ENCODE measurements at regions not wholly inside any gene's neighbourhood (a gene's known extent, or its start where the extent isn't known, plus 50 kb on each side); places are given as distances from the start of the nearest gene placed in this dataset.

DNA sequence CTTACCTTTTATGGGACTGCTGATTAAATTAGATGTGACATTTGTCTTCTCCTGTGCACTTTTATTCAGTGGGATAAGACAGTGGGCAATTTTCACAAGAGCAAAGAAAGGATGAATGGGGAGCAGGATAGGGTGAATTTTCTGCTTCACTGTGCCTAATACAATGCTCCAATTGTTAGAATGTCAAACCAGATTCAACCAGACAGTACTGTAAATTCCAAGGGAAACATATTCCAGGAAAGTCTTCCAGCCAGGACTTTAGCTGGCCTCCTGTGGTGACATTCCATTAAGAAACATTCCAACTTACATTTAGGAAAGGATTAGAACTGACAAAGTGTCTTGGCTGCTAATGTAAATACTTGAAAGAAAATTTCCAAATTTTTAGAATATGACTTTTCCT lies 100.1 kb upstream of the PROK2 start:
- DNase-seq: no peak

DNA sequence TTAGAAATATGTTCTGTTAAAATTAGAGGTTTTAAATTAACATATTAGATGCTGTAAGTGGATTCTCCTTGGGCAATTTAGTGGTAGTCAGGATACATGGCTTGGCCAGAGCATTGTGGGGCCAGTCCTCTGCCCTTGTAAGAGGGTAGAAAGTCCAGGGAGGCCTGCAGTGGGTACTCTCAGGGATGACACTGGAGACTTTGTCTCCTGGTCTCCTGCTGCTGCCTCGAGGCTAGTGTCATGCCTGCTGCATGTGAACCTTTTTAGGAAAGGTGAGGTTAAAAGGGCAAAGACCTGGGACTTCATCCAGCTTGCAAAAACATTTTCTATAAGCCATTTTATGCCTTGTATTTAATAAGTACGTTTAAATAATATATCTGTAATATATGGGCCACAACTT lies 96.8 kb upstream of the PROK2 start:
- no peak for DNase-seq

- no peak for DNase-seq
These were observed 96.1 kb upstream of the PROK2 start for GRCh38 chr3:71881041-71881440.

DNA sequence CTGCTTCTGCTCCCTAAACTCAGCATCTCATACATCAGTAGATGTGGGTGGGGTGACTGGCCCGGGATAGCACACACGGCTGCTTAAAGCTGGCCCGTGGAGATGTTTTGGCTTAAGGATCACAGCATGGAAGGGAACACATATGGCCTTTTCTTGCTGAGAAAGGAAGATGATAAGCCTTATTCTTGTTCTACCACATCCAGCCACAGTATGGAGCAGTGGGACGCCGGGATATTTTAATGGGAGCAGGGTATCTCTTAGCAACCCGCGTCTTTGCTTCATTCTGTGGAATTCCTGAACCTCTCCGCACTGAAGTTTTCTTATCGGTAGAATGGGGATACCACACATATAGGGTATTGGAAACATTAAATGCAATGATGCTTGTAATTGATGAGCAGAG lies 94.1 kb upstream of the PROK2 start:
- DNase-seq: no peak

- no peak for DNase-seq
These were observed 91.5 kb upstream of the PROK2 start for GRCh38 chr3:71876135-71877105.

DNA sequence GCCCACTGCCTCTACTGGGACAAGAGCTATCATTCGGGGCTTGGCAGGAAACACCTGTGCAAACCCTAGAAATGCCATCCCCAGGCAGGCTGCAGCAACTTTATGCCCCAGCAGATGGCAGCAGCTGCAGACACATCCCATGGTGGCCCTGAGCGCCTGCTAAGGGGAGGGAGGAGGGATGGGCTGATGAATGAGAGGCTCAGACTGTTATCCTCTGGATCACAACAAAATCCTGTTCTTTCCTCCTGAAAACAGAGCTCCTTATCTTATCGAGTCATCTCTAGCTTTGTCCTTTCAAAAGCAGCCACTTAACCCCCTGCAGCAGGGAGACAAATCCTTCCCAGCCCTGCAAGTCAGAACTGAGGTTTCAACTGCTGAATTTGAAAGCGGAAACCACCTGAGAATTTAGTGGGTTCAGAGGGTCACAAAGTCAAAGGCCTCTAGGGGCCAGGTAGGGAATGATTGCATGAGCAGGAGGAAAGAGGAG lies 90.6 kb upstream of the PROK2 start:
- peak; percentile 45 for DNase-seq

GRCh38 chr3:71874618-71875017 lies 89.7 kb upstream of the PROK2 start:
- DNase-seq: no peak

GRCh38 chr3:71873093-71873611 lies 88.2 kb upstream of the PROK2 start:
- no peak for DNase-seq

DNA sequence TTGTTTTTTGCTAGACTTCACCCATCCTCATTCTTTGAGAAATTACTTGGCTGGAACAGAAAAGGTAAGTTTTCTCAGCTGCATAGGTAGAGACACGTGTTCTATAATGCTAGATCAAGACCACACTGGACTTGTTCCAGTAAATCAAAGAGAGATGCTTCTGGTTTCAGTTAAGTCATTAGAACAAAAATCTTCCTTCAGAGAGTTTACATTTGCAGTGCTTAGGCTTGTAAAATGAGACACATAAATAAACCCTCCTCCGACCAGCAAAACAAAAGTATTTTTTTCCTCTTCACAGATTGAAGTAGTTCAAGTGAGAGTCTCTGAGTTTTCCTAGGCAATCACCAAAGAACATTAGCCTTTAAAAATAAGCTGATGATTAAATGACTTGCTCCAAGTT lies 87.3 kb upstream of the PROK2 start:
- no peak for DNase-seq

DNA sequence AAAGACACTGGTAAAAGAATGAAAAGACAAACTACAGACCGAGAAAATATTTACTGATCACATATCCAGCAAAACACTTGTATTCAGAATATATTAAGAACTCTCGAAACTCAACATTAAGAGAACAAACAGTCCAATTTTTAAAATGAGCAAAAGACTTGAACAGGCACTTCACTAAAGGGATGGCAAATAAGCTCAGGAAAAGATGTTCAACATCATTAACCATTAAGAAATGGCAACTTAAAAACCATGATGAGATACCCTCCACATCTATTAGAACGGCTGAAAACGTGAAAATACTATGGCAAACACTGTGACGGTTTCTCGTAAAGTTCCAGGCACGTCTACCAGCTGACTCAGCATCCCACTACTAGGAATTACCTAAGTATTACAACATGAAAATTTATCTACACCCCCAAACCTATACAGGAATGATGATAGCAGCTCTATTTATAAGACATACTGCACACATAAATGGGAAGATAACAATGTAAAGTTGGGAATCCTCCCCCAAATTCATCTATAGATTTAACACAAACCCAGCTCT lies 86.1 kb upstream of the PROK2 start:
- DNase-seq: no peak

DNA sequence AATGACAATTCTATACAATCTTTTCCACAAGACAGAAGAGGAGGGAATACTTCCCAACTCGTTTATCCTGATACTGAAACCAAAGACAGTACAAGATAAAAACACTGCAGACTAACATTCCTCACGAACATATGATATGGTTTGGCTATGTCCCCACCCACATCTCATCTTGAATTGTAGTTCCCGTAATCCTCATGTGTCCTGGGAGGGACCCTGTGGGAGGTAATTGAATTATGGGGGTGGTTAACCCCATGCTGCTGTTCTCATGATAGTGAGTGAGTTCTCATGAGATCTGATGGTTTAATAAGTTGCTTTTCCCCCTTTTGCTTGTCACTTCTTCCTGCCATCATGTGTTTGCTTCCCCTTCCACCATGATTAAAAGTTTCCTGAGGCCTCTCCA lies 83.9 kb upstream of the PROK2 start:
- no peak for DNase-seq

DNA sequence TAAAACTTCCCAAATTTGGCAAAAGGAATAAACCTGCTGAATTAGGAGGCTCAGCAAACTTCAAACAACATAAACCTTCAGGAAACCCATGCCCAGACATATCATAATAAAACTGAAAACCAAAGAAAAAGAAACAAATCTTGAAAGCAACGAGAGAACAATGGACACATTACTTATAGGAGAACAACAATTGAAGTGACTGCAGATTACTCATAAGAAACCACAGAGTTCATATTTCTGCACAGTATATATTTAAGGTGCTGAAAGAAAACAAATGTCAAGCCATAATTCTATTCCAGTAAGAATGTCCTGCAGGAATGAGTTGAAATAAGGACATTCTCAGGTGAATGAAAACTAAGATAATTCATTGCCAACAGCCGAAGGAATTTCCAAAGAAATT lies 80.8 kb upstream of the PROK2 start:
- no peak for DNase-seq

DNA sequence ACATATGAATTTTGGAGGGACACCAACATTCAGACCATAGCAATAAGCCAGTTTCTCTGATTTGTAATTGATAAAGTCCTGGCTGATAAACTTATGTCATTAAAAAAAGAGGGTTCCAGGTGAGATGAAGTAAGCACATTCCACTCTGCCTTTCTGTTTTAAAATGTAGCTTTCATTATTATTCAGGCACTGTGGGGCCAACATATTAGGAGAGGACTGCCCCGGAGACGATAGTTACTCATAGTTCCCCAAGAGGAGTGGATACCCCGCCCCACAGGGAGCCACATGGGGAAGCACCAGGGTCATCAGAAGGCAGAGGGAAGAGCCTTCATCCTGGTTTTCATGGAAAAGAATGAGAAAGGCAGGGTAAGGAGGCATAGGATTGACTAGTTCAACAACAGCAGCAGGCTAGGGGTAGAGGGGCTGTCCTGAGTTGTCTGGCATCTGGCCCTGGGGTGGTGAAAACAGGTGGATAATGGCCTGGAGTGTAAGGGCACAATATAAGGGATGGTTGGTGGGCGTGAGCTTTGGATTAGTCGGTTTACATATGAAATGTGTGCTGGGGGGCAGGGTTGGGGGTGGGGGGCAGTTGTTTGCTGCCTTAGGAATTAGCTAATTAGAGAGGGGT lies 78.7 kb upstream of the PROK2 start:
- DNase-seq: no peak

DNA sequence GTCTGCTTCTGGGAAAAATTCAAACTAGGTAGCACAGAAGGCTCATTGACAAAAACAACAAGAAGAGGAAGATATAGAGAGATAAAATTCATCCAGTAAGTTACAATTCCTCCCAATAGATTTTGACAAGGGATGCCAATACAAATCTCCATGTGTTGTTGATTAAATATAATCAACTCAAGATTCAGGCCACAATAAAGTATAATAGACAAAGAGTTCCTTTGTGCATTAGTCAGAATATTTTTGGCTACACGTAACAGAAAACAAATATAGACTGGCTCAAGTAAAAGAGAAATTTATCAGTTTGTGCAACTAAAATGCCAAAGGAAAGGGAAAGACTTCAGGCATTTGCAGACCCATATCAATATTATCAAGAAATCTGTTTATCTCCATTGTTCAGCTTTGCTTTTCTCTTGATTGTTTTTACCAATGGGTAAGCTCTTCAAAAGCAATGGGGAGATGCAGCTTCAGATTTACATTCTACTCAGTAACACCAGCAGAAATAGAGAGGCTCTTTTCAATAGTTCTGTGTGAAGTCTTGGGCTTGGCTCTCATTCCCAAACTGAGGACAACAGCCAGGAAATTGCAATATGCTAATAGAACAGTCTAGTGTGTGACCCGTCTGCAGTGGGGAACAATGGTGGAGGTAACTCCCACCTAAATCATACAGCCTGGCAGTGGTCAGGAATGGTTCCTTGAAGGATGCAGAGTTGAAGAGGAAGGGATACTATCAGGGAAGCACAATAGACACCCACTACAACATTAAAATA lies 77.6 kb upstream of the PROK2 start:
- no peak for DNase-seq

DNA sequence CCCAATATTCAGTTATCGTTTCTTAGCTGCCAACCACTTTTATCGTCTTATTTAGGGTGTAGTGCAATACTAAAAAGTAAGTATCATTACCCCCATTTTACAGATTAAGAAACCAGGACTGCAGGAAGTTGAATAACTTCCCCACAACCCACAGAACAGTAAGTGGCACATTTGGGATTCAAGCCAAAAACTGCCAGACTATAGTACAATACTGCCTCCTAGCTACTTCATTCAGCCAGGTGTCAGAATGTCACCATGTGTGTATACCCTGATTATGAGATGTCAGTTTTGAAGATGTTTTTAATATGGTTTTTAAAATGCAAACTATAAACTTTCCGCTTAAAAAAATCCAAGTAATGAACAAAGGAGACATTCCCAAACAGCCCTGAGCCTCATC lies 74.2 kb upstream of the PROK2 start:
- DNase-seq: no peak

GRCh38 chr3:71858503-71859122 lies 73.7 kb upstream of the PROK2 start:
- DNase-seq: no peak

- DNase-seq: no peak
These were observed 73.0 kb upstream of the PROK2 start for GRCh38 chr3:71857956-71858355.

DNA sequence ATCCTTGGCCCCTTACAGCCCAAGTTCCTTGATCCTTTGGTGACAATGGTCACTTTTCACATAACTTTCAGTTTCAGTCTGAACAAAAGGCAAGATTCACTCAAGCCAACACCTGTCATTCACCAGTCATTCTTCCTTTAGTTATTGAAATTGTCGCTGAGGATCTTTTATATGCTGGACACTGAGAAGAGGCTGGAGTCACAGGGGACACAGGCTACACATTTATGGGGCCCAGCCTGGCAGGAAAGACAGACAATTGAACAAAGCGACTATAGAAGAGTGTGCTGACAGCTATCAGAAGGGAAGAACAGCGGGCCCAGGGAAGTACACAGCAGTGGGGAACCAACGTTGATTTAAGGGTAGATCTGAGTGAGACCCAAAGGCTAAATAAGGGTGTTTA lies 69.8 kb upstream of the PROK2 start:
- no peak for DNase-seq

DNA sequence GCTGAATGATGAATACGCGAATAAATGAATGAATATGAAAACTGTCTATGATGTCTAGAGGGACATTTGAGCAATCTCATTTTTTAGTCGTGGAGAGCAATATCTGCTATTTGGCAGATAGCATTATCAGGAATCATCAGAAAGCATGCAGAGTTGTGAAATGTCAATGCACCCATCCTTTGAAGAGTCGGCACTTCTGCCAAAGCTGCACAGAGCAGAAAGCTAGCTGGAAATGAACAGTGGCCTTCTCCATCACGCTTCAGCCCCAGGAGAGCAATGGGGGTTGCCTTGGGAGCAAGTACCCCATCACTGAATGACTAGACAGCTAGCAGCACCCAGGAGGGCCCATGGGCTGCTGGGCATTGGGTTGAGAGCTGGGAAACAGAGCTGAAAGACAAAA lies 69.1 kb upstream of the PROK2 start:
- no peak for DNase-seq

GRCh38 chr3:71851878-71852277 lies 66.9 kb upstream of the PROK2 start:
- no peak for DNase-seq

- DNase-seq: no peak
These were observed 65.7 kb upstream of the PROK2 start for GRCh38 chr3:71850654-71851053.

DNA sequence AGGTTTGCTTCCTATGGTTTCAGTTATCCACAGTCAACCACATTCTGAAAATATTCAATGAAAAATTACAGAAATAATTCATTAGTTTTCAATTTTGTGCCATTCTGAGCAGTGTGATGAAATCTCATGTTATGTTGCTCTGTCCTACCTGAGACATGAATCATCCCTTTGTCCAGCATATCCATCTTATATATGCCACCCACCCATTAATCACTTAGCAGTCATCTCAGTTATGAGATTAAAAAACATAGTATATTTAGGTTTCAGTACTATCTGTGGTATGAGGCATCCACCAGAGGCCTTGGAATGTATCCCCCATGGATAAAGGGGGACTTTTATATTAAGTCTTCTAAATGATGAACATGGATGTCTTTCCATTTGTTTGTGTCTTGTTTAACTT lies 64.7 kb upstream of the PROK2 start:
- no peak for DNase-seq

DNA sequence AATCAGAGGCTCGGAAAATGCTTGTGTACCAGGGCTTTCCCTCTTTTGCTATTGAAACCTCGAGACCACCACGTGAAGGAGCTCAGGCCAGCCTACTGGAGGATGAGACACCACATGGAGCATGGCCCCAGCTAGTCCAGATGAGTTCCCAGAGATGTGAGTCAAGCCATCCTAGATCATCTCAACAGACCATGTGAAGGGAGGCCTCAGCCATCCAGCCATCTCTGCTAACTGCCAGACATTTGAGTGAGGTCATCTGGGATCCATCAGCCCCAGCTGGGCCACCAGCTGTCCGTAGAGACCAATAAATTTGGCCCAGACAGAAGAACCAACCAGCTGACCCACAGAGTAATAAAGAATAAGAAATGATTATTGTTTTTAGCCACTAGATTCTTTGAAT lies 62.8 kb upstream of the PROK2 start:
- no peak for DNase-seq
